Calu3 (cell line): ENCODE measurements at regions not wholly inside any gene's neighbourhood (a gene's known extent, or its start where the extent isn't known, plus 50 kb on each side); places are given as distances from the start of the nearest gene placed in this dataset.

Experiments
- BruUV-seq: library from RNA; stranded (reverse); fragments of 400-500 nt; replicated peaks from 2 replicates; lab custom pipeline; 2021; lab: Mats Ljungman, UMichigan
- CTCF ChIA-PET: fragments of 300-600 bp; sonication (Branson Sonifier 250); formaldehyde crosslinking; loops from one replicate; lab custom pipeline; 2022; ENCODE audit warnings: antibody characterized with exemption; lab: Charles Lee
- DNase-seq: peaks from one replicate; pipeline ENCODE4 v3.0.0; 2022
- H3K27ac Mint-ChIP-seq: one replicate; pipeline ENCODE4 v1.8.0; 2022; ENCODE audit warnings: mixed read lengths; ENCODE audit not compliant: unreplicated experiment
- H3K27me3 Mint-ChIP-seq: one replicate; pipeline ENCODE4 v1.8.0; 2022; ENCODE audit warnings: mixed read lengths; ENCODE audit not compliant: unreplicated experiment
- H3K36me3 Mint-ChIP-seq: one replicate; pipeline ENCODE4 v1.8.0; 2022; ENCODE audit warnings: mild to moderate bottlenecking, moderate library complexity, mixed read lengths; ENCODE audit not compliant: insufficient read depth, unreplicated experiment
- H3K4me1 Mint-ChIP-seq: one replicate; pipeline ENCODE4 v1.8.0; 2022; ENCODE audit warnings: mild to moderate bottlenecking, low read depth, mixed read lengths; ENCODE audit not compliant: unreplicated experiment
- H3K4me3 Mint-ChIP-seq: one replicate; pipeline ENCODE4 v1.8.0; 2022; ENCODE audit warnings: mild to moderate bottlenecking, low read depth, moderate library complexity, mixed read lengths; ENCODE audit not compliant: unreplicated experiment
- H3K9me3 Mint-ChIP-seq: one replicate; pipeline ENCODE4 v1.8.0; 2022; ENCODE audit warnings: low read depth, mixed read lengths; ENCODE audit not compliant: unreplicated experiment
- intact Hi-C: fragments of 100-400 bp; cut with micrococcal nuclease; formaldehyde crosslinking; loops from one replicate; pipeline ENCODE4 v1.10.0; 2022; ENCODE audit not compliant: unreplicated experiment
- TF ChIP-seq, protein P1 (sequence below): fragments of 200-600 bp; IDR thresholded peaks from one replicate; pipeline ENCODE4 v1.8.0; 2022; ENCODE audit warnings: antibody characterized with exemption; ENCODE audit not compliant: unreplicated experiment

DNA sequence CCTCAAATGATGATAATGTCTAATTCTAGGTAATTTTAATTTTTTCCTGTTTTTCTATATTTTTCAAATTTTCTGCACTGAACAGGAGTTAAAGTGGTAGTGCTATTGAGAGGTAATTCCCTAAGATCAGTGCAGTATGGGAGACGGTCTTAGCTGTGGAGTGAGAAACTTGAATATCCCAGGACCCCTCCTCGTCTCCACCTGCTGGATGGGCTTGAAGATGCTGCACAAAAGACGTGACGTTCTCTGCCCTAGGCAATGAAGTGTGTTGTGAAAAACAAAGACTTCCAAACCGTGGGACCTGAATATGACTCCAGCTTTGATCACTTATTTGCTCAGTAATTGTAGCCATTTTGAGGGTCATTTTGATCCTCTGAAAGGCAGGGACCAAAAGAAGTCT, 298.1 kb downstream of the VRK1 start:
- intact Hi-C loops: no loop called here
- Mint-ChIP-seq H3K27me3 (no peaks in the 10 kb centered on the region), H3K27ac (no peak overlapping the region), H3K4me1 (no peaks in the 10 kb centered on the region), H3K4me3 (no peak overlapping the region), H3K36me3 (no peaks in the 10 kb centered on the region), H3K9me3 (no peaks in the 10 kb centered on the region)
- CTCF ChIA-PET: no interaction called here
- TF ChIP-seq, protein P1, sequence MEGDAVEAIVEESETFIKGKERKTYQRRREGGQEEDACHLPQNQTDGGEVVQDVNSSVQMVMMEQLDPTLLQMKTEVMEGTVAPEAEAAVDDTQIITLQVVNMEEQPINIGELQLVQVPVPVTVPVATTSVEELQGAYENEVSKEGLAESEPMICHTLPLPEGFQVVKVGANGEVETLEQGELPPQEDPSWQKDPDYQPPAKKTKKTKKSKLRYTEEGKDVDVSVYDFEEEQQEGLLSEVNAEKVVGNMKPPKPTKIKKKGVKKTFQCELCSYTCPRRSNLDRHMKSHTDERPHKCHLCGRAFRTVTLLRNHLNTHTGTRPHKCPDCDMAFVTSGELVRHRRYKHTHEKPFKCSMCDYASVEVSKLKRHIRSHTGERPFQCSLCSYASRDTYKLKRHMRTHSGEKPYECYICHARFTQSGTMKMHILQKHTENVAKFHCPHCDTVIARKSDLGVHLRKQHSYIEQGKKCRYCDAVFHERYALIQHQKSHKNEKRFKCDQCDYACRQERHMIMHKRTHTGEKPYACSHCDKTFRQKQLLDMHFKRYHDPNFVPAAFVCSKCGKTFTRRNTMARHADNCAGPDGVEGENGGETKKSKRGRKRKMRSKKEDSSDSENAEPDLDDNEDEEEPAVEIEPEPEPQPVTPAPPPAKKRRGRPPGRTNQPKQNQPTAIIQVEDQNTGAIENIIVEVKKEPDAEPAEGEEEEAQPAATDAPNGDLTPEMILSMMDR: no peak
- BruUV-seq: no TSS peak
- DNase-seq: no peak

DNA sequence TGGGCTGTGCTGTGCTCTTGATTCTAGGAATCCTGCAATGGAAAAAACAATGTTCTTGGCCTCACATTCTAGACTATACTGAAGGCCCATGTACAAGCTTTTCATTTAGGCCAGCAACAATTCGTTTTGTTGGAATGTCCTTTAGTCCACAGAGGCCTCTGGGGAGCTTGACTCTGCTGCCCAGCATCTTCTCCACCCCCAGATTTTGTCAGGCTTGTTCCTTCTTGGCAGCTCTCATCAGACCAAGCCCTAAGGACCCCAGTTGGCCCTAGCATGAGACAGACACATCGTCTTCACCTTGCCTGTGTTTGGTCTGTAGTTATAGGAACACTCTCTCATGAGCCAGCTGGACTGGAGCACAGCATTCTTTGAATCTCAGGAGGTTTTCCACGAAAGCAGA, 300.1 kb downstream of the VRK1 start:
- CTCF ChIA-PET: interaction anchor here (0.9 kb wide), 1 partner anchor 10 kb away, joined by 3 read pairs; no protein-coding TSS in a partner anchor
- no TSS peak for BruUV-seq

DNA sequence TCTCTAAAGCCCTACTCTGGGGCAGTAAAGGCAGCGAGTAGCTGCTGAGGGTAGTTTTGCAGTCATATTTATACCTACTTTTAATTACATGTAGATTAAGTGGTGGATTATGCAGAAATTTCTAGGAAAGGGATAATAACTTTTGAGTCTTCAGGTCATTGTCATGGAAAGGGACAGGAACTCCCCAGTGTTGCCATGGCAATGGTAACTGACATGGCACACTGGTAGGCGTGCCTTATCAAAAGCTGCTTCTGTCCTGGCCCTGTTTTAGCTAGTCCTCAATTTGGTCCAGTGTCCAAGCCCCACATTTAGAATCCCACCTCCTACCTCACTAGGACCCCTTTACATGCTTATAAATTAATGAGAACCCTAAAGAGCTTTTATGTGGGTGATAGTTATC, 303.1 kb downstream of the VRK1 start:
- no peak for DNase-seq
- CTCF ChIA-PET: no interaction called here
- intact Hi-C loops: no loop called here
- Mint-ChIP-seq H3K4me1 (no peaks in the 10 kb centered on the region), H3K27ac (no peak overlapping the region), H3K4me3 (no peak overlapping the region), H3K27me3 (no peaks in the 10 kb centered on the region), H3K36me3 (no peaks in the 10 kb centered on the region), H3K9me3 (peaks cover 8% of the 10 kb centered on the region)
- no TSS peak for BruUV-seq
- TF ChIP-seq, protein P1: no peak

More for the DNA sequence above, 300.1 kb downstream of the VRK1 start:
- no peaks in the 10 kb centered on the region for H3K4me1 Mint-ChIP-seq
- no peaks in the 10 kb centered on the region for H3K9me3 Mint-ChIP-seq
- no peaks in the 10 kb centered on the region for H3K36me3 Mint-ChIP-seq
- TF ChIP-seq, protein P1: no peak
- no peaks in the 10 kb centered on the region for H3K27me3 Mint-ChIP-seq
- H3K4me3 Mint-ChIP-seq: no peak overlapping the region
- no peak for DNase-seq
- intact Hi-C loops: no loop called here
- no peak overlapping the region for H3K27ac Mint-ChIP-seq

DNA sequence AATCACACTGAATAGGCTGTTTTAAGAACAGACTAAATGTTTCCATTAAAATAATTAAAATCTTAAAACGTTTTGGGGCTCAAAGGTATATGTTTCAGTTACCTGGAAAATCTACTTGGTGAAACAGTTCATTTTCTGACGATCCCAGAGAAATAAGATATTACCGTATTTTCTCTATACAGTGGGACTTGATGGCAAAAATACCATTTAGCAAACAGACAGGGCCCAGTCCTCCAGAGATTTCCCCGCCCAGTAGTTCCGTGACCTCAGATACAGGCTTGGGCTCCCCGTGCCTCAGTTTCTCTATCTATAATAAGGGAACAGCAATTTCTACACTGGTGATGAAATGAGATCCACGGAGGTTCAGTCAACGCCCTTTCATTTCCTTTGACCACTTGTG, 304.4 kb downstream of the VRK1 start:
- Mint-ChIP-seq H3K36me3 (no peaks in the 10 kb centered on the region), H3K9me3 (peaks cover 10% of the 10 kb centered on the region), H3K27me3 (no peaks in the 10 kb centered on the region), H3K27ac (no peak overlapping the region), H3K4me1 (no peaks in the 10 kb centered on the region), H3K4me3 (no peak overlapping the region)
- CTCF ChIA-PET: no interaction called here
- no TSS peak for BruUV-seq
- intact Hi-C loops: no loop called here
- TF ChIP-seq, protein P1: no peak
- no peak for DNase-seq
